ENCODE measurements at regions not wholly inside any gene's neighbourhood (a gene's known extent, or its start where the extent isn't known, plus 50 kb on each side); places are given as distances from the start of the nearest gene placed in this dataset.

GRCh38 chr5:103408408-103408807 is 149.8 kb downstream of the MACIR start:
- TF ChIP-seq CTCF (IDR thresholded peaks at IDR 0.05; ENCODE audit: poor library complexity, severe bottlenecking) = no peak
- TF ChIP-seq SMC3 (conservative IDR thresholded peaks at IDR 0.05; ENCODE audit: poor library complexity) = no peak
- no peak for TF ChIP-seq EZH2 (IDR thresholded peaks at IDR 0.05; ENCODE audit: borderline replicate concordance, insufficient read depth, low read length, poor library complexity, severe bottlenecking)
